ENCODE measurements at regions not wholly inside any gene's neighbourhood (a gene's known extent, or its start where the extent isn't known, plus 50 kb on each side); places are given as distances from the start of the nearest gene placed in this dataset.

DNA sequence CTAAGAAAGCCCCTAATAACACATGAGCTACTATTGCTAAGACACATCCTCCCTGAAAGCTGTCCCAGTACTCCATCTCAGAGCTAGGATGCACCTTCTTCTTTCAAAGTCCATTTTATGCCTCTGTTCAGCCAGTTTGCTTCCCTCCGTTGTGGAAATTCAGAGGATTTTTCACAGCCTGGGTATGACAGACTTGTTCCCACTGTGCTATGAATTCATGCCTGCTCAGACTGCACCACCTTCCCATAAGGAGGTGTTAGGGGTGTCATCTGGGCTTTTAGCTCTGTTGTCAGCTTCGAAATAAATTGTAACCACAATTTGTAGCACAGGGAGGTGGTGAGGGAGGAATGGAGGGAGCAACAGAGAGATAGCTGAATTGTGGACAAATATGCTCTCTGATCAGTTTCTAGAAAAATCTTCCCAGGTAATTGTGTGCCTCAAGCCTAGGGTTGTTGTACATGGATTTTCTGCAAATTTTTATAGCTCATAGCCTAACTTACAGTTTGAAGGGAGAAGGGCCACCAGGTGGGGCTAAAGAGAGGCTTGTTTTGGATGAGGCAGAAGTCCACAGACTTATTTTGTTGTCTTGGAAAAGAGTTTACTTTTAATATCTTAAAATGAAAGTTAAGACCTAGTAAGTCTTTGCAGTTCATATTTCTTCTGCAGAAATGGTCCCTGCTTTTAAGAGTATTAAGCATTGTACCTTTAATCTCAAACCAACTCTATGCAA lies 462.0 kb downstream of the PDCD6IP start:
- peak; percentile 26 for FAIRE-seq

DNA sequence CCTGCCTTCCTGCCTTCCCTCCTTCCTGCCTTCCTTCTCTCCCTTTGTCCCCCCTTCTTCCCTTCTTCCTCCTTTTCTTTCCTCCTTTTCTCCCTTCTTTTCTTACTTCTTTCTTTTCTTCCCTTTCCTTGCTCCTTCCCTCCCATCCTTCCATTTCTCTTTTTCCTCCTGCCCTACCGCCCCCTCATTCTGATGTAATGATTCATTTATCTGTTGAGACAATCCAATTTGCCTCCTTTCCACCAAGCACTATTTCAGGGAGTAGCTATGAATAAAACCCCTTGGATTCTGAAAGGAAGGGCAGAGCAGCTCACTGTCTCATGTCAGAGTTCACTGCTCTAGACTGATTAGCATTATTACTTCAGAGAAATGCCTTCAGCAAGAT lies 462.6 kb downstream of the PDCD6IP start:
- FAIRE-seq = no peak

DNA sequence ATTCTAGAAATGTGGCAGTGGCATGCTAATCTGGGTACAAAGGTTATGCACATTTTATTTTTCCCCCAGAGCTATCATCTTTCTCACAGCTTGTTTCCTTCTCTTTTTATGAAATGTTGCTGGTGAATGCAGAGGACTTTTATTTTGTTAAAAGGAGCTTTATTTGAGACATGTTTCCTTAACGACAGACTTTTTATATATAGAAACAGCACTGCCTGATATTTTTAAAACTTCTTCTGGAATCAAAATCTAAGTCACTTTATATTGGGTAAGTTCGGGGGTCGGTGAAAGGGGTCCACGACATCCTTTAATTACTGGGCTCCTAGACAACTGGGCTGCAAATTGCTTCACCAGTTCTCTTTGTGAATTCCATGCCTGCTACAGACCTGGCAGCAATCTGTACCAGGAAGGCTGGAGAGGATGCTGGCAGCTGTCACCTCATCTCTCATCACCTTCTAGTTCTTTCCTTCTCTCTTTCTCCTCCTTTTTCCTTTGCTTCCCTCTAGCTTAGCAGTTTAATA lies 464.7 kb downstream of the PDCD6IP start:
- FAIRE-seq = no peak

DNA sequence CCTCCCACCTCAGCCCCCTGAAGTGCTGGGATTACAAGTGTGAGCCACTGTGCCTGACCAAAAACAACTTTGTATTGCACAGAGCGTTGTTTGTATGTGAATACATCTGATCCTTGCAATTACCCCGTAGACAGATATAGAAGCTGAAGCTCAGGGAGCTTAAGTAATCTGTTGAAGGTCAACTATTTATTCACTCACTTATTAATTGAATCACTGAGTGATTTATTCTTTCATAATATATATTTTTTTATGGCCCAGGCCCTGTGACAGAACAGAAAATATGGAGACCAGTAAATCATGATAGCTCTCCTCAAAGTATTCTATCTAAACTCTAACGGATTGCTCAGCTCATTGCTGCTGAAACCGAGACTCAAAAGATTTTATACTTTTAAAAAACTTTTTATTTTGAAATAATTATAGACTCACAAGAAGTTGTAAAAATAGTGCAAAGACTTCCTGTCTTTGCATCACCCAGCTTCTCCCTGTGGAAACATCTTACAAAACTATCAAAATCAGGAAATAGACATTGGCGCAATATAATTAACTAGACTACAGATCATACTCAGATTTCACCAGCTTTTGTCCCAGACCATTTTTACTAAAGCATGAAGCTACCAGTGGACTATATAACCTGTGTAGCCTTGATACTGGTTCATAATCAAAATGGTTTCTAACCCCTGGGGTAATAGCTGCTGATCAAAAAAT lies 466.1 kb downstream of the PDCD6IP start:
- FAIRE-seq = no peak

DNA sequence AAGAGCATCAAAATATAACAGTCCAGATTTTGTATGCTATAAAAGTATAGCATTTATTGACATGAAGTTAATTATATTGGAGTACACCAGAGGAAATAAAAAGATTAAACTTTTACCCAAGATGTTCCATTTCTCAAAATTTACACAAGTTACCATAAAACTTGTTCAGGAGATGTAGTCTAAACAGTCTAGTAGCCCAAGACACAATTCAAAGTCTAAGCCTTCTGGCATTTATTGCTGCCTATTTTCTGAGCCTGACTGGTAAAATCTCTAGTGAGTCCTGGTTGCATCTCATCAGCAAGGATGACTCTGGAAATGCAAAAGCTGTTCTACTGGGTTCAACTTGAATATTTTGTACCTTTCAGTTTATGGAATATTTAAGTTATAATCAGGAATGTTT lies 468.7 kb downstream of the PDCD6IP start:
- no peak for FAIRE-seq

DNA sequence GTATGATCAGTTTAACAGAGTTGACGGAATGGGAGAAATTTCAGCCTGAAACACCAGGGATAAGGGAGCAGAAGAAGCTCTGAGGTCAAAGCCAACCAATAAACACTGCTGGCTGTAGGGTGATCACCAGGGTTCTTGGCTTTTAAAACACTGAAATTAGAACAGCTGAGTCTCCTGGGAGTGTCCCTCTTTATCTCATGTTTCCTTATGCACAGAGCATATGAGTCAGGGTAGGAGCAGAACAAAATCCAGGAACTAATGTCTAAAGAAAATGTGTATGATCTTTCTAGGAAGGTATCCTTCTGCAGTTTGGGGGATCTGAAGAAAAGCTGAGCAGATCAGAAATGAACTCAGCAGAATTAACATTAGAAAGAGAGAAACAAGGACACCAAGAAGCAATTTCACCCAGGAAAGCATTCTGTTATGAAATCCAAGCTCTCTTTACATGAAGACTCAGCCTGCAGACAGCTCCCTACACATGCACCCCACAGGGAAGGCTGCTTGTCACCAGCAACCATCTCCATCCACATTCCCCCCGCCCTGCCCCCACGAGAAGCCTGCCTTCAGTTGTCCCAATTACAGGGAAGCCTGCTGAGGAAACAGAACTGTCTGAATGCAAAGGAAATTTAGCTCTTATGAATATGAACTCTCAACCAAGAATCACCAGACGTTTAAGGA lies 469.7 kb downstream of the PDCD6IP start:
- no peak for FAIRE-seq

DNA sequence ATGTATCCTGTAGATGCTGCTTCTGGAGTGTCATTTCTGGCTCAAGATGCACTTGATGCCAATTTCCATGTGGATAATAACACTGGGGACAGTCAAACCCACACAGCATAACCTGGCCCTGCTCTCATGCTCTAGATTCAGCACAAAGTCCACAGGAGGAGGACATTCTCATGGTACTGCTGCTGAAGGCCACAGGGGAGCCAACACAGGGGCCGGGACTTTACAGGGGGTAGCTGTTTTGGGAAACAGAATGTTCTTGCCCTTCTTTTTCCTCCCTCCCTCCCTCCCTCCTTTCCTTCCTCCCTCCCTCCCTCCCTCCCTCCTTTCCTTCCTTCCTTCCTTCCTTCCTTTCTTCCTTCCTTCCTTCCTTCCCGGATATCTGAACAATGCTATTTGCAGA lies 477.4 kb downstream of the PDCD6IP start:
- FAIRE-seq = no peak

DNA sequence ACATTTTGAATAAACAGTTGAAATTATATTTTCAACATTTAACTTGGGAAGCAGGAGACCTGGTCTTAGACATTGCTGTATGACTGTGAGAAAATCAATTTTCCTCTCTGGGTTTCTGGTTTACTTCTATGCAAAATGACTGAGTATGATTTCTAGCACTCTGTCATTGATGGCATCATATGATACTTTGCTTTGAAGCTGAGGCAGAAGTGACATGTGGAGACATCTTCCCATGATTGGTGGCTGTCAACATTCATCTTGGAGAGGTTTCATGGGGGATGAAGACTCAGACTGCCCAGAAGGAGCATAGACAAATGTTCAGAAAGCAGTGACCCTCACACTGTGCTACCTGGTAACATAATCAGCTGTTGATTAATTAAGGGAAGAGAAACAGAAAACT lies 477.9 kb downstream of the PDCD6IP start:
- FAIRE-seq = no peak

DNA sequence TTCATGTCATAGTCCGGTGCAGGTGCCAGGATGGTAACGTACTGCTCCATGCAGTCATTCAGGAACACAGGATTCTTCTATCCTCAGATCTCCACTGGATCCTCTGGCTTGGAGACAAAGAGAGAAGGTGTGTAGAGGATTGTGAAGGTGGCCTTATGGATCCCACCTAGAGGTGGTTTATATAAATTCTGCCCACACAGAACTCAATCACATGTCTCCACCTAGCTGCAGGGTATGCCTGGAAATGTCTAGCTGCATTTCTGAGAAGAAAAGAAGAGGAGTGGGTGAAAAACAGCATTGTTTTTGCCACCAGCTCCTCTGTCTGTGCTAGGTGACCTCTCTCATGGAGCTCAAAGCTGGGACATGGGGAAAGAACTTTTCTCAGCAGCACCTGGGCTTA lies 478.7 kb downstream of the PDCD6IP start:
- FAIRE-seq = no peak

DNA sequence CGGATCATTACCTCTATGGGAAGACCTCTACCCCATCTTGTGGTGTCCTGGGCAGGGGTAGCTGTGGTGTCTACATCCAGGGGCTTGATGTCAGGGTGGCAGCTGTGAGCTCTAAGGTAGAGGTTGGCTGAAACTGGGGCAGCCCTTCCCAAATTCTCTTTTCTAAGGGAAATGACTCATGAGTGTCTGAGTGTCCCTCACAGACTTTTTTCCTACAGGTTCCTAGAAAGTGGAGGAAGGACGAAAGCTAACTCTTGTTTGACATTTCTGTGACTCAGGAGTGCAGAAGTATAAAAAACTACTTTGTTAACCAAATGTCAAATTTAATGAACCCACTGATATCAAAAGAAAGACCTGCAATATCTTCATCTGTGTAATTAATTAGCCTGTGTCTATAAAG lies 481.5 kb downstream of the PDCD6IP start:
- no peak for FAIRE-seq

DNA sequence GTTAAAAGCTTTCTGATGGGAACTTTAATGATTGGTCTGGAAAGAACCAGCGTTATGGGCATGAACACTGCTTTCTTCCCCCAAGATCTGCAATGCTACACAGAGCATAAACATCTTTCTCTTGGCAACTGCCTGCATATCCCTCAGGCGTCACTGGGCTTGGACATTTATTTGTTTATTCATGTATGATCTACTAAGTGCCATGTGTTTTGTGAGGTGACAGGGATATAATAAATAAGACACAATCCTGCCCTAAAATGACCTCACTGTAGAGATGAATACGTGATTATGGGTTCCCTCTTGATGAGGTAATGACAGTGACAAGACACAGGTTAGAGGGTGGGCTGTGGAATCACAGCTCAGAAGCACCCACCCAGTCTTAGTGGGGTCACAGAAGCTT lies 485.3 kb downstream of the PDCD6IP start:
- no peak for FAIRE-seq

DNA sequence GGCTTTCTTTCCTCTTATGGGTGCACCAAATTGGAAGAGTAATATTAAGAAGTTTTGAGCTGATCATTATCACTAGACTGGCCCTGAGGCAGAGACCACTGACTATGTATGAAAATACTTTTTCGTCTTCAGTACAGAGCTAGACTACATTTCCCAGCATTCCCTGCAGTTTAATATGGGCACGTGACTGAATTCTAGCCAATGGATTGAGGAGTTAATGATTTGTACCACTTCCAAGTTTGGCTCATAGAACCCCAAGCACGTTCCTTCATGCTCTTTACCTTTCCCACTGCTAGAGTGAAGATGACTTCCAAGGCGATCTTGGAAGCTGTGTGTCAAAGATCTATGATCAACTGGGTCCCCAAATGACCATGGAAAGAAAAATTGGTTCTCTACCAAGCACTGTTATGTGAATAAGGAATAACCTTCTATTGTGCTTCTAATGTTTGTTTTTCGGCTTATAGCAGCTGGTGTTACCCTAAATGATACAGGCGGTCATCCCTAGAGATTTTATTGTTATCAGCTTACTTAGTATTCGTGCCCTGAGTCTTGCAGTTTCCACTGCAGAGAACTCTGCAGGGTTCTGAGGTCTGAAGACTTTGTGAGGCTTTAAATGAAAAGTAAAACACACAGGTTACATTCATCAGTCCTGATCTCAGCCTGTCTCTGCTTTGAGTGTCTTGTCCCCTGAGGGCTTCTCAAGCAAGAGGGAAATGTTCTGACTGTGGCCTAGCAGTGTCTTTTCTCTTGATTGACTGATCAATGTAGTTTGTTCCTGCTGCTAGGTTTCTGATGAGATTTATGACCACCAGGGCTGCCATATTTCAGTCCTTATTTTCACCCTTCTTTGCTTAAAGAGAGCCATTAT lies 486.8 kb downstream of the PDCD6IP start:
- FAIRE-seq = no peak

DNA sequence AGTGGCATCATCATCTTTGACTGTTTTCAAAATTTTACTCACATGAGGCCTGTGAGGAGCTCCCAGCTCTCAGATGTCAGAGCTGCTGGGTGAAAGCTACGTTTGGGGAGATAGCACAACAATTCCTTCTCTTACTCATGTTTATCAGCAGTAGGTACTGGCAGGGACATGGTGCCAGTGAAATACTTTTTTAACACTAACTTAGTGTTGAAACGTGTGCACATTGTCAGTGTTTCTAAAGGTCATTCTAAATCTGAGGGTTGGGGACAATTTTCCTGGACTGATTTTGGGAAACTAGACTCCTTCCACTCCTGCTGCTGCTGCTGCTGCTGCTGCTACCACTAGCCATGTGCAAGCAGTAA lies 487.4 kb downstream of the PDCD6IP start:
- no peak for FAIRE-seq

DNA sequence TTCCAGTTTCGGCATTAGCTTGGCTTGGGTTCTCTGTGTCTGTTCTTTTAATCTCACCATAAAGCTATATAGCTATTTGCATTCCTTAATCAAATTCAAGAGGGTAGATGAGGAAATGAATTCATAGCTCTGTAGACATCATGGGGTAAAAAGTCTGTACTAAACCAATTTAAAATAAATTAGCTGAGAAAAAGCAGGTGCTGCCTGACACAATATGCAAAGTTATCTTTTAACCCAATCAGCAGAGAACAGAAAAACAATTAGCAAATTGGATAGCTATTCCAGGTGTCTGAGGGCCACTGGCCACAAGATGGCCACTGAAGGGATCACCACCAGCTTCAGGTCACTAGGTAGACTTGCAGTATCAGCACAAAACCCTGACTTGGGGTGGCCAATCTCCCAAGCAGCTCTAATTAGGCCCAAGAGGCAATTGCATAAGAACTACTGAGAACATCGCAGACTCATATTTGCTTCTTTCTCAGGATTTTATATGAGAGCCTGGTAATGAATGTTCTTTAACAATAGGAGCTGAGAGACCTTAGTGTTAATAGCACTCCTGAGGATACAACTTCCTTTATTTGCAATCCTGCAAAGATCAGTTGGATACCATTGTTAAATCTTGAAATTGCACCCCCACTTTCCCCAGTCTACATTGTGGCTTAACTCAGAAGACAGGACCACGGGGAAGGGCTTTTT lies 494.3 kb downstream of the PDCD6IP start:
- no peak for FAIRE-seq

DNA sequence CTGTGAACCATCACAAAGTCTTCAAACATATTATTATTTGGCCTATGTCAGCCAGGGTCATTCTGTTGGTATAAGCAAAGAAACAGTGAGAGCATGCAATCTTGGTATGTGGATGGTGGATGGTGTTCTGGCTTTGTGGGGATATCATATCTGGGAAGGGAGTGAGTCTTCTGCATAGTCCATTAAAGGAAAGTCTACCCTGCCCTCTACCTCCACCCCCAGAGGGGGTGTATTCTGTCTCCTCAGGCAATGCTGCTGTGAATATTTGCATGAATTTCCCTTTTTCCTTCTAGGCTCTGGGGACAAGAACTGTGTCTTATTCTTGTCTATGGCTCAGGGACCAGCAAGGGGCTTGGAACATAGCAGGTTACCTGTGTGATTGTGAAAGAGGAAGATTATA lies 495.8 kb downstream of the PDCD6IP start:
- FAIRE-seq = no peak

DNA sequence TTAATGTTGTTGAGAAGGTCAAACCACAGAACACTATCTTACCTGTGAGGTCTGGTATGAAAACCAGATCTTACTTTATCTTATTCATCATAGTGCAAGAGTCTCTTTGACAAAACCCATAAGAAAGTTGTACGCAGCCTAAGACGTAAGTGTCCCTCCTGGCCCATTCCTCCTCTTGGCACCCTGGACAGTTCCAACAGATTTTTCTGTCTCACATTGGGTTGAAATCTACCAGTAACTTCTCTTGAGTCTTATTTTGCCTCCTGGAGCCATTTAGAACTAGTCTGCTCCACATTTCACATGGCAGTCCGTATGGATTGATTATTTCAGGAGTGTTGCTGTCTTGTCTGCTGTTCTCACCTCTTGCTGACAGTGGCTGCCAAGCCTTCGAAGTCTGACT lies 498.4 kb downstream of the PDCD6IP start:
- no peak for FAIRE-seq

DNA sequence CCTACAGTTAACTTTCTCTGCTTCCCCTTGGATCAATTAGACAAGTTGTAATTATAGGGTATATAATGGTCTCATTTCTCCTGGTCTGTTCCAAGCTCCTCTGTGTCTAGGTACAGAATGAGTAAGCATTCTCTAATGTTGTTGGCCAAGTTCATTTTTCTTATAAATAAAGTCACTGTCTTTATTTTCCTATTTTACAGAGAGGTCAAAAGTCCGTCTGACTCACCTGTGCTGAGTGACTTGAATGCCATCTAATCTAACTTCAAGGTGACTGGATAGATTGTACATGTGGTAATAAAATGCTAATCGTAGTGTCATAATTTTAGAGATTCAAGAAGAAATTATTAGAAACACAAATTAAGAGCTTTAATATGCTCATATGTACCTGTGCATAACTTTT lies 500.2 kb downstream of the PDCD6IP start:
- FAIRE-seq = no peak

DNA sequence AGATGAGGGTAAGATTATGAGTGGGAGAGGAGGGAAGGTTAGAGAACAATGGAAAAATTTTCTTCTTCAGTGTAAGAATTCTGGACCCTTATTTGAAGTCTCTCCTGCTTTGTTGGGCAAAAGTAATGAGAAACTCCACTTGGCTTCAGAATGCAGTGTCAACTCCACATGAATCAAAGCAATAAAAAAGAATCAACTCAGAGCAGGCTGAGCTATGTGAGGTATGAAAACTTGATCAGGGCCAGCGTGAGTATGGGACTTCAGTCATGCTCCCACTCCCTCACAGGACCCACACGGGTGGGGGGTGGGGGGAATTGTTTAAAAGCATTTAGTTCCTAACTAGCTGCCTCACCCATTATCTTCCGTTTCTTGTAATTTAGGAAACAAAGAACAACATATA lies 502.2 kb downstream of the PDCD6IP start:
- no peak for FAIRE-seq

DNA sequence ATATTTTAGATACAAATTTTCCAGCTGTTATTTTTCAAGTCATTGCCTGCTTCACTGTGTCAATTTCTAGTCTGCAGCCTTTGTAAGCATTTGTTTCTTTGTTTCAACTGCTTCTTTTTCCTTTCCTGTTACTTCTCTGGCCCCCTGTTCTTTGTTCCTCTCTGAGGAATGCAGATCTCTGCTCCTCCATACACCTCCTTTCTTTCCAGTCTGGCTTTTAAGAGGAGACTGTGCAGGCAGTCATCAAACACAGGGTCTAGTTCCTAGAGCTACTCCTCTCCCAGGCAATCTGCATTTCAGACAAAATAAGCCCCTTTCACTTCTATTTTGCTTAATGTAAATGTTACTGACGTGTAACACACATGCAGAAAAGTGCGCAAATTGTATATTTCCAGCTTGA lies 502.9 kb downstream of the PDCD6IP start:
- FAIRE-seq = no peak

DNA sequence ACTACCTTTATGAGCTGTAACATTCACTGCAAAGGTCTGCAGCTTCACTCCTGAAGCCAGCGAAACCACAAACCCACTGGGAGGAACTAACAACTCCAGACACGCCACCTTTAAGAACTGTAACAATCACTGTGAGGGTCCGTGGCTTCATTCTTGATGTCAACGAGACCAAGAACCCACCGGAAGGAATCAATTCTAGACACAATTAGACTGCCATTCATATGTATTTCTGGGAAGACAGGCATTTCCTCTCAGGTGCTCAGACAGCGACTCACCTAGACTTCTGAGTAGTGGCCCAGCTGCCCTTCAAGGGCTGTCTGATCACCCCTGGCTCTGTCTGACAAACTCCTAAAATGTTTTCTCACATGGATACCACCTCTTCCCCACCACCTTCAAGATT lies 506.8 kb downstream of the PDCD6IP start:
- FAIRE-seq = no peak

DNA sequence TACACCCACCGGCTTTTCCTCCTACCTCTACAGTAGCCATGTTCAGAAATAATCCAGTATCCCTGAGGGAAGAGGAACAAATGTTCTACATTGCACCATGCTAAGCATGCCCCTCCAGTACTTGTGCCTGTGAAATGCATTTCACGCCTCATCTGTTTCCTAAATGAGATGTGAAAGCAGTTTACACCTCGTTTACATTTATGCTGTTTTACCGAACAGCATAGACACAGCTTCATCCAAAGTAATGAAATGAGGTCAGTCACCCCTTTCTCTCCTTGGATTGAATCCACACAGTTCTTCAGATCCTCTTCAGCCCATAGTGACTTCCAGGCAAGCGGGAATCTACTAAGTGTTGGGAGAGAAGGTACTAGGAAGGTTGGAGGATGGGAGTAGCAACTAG lies 514.3 kb downstream of the PDCD6IP start:
- FAIRE-seq = no peak

DNA sequence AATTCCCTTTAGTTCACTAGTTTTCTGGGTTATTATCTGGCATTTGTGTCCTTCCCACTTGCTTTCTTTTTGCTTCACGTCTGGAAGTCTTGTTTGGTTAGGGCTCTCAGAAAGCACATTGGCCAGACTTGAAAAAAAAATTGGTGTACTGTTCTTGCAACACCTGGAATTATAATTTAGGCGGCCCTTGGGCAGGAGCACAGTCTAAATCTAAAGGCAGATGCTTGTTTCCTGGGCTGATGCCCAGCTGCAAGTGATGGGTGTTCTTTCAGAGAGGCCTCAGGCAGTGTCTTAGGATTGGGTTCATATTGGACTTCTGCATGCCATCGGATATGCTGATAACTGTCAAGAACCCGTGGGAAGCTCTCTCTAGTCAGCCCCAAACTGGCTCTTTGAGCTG lies 521.5 kb downstream of the PDCD6IP start:
- FAIRE-seq = no peak

Measured in endometrium (tissue), 2 donors.